ENCODE measurements at regions not wholly inside any gene's neighbourhood (a gene's known extent, or its start where the extent isn't known, plus 50 kb on each side); places are given as distances from the start of the nearest gene placed in this dataset.

DNA sequence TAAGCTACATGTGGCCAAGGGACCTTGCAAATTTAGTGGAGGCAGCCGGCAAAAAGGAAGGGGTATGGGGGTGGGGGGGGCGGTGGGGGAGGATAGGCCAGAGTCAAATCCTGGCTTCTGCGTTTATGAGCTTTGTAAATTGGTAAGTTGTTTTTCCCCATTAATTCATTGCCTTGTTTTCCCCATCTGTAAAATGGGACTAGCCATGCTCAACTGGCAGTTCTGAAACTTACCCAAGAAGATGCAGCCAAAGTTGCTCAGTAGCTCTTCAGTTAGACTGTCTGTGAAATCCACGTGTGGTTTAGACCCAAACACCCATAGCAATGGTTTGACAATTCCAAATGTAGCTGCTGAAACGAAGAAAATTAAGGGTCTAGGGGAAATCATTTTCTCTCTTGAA is 52.3 kb upstream of the FAM89A start:
- dilution Hi-C loops (cut with MboI; ENCODE audit: extremely low pct_ligation_motif_present, low sequenced_read_pairs), result no loop called here
- POLR2A ChIA-PET, result no interaction called here
- BruUV-seq (replicated peaks), result no TSS peak
- H3K4me2 ChIP-seq (ENCODE audit: insufficient read depth, low read length), result no peak overlapping the region
- no peak overlapping the region for H3K27ac ChIP-seq (ENCODE audit: insufficient read depth, low read depth, low read length)
- FAIRE-seq (no peak), DNase-seq (ENCODE audit: low read depth, low spot score) (no peak)
- H3K27me3 ChIP-seq (ENCODE audit: control insufficient read depth in 2 of 2, insufficient read depth in 2 of 2, low read length in 2 of 2), result peaks cover 7 to 13% of the 10 kb centered on the region in 2 experiments
- H3K4me3 ChIP-seq (replicated peaks in 1 of 3; ENCODE audit: insufficient read depth in 1 of 3, low read depth in 1 of 3, low read length in 3 of 3), result no peak overlapping the region
- no peaks in the 10 kb centered on the region for H3K9me1 ChIP-seq (replicated peaks; ENCODE audit: control insufficient read depth, extremely low read depth, insufficient read depth, low read length)
- H4K20me1 ChIP-seq (replicated peaks; ENCODE audit: control insufficient read depth, extremely low read depth, insufficient read depth, low read length), result no peaks in the 10 kb centered on the region
- CTCF ChIA-PET, result interaction anchor here (0.6 to 4.1 kb wide), 43 partner anchors 8 to 306 kb away, joined by 3 to 31 read pairs (median 5); partner anchors contain the start of genes ARV1, EXOC8, SPRTN and TTC13
- H3K79me2 ChIP-seq (ENCODE audit: control insufficient read depth, insufficient read depth, low read length), result no peaks in the 10 kb centered on the region
- no peak for TF ChIP-seq FOS (IDR thresholded peaks at IDR 0.05; ENCODE audit: borderline replicate concordance, insufficient read depth, low read length)
- TF ChIP-seq POLR2AphosphoS5 (IDR thresholded peaks at IDR 0.05; ENCODE audit: insufficient read depth, low read depth, low read length), result no peak
- no peak for TF ChIP-seq MYC (IDR thresholded peaks at IDR 0.05; ENCODE audit: low read depth, low read length)
- no peak for TF ChIP-seq JUN (IDR thresholded peaks at IDR 0.05; ENCODE audit: borderline replicate concordance, insufficient read depth, insufficient read length, low read depth)
- no peak for TF ChIP-seq EZH2 (IDR thresholded peaks at IDR 0.05; ENCODE audit: borderline replicate concordance, low read depth, low read length, severe bottlenecking)
- TF ChIP-seq, protein P1, sequence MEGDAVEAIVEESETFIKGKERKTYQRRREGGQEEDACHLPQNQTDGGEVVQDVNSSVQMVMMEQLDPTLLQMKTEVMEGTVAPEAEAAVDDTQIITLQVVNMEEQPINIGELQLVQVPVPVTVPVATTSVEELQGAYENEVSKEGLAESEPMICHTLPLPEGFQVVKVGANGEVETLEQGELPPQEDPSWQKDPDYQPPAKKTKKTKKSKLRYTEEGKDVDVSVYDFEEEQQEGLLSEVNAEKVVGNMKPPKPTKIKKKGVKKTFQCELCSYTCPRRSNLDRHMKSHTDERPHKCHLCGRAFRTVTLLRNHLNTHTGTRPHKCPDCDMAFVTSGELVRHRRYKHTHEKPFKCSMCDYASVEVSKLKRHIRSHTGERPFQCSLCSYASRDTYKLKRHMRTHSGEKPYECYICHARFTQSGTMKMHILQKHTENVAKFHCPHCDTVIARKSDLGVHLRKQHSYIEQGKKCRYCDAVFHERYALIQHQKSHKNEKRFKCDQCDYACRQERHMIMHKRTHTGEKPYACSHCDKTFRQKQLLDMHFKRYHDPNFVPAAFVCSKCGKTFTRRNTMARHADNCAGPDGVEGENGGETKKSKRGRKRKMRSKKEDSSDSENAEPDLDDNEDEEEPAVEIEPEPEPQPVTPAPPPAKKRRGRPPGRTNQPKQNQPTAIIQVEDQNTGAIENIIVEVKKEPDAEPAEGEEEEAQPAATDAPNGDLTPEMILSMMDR (IDR thresholded peaks at IDR 0.05; ENCODE audit: extremely low read depth in 1 of 2, insufficient read depth in 1 of 2, low read depth in 1 of 2, low read length in 2 of 2), result no peak
- TF ChIP-seq POLR2A (IDR thresholded peaks at IDR 0.05; ENCODE audit: low read depth, low read length), result no peak
- no peak overlapping the region for H2AFZ ChIP-seq (ENCODE audit: low read depth, low read length)
- no peaks in the 10 kb centered on the region for H3K9me3 ChIP-seq (replicated peaks; ENCODE audit: control insufficient read depth, insufficient read depth, low read length)
- H3K36me3 ChIP-seq (ENCODE audit: control insufficient read depth in 2 of 2, extremely low read depth in 1 of 2, insufficient read depth in 2 of 2, low read length in 2 of 2), result no peaks in the 10 kb centered on the region
- intact Hi-C loops (cut with micrococcal nuclease), result loop anchor here (1.0 to 5.0 kb wide), 8 partner anchors 52 to 450 kb away; partner anchors contain the start of genes ARV1, COG2, FAM89A and TRIM67
- no peaks in the 10 kb centered on the region for H3K4me1 ChIP-seq (ENCODE audit: control insufficient read depth, extremely low read depth, insufficient read depth, low read length)
- no peak overlapping the region for H3K9ac ChIP-seq (replicated peaks; ENCODE audit: extremely low read depth, insufficient read depth, low read length)

Data from endothelial cell of umbilical vein (primary cell).